GM12875 (cell line): ENCODE measurements at regions not wholly inside any gene's neighbourhood (a gene's known extent, or its start where the extent isn't known, plus 50 kb on each side); places are given as distances from the start of the nearest gene placed in this dataset.

ENCODE experiments used
- H3K4me3 ChIP-seq: one replicate; pipeline ENCODE4 v1.5.1; 2011; ENCODE audit warnings: low read depth, low read length, control low read depth
- TF ChIP-seq, protein P1 (sequence below): IDR thresholded peaks from 2 replicates; pipeline ENCODE4 v1.5.1; 2011; ENCODE audit warnings: low read depth, mild to moderate bottlenecking, control low read depth, inconsistent platforms, low read length, moderate library complexity, borderline replicate concordance; ENCODE audit not compliant: insufficient read depth

DNA sequence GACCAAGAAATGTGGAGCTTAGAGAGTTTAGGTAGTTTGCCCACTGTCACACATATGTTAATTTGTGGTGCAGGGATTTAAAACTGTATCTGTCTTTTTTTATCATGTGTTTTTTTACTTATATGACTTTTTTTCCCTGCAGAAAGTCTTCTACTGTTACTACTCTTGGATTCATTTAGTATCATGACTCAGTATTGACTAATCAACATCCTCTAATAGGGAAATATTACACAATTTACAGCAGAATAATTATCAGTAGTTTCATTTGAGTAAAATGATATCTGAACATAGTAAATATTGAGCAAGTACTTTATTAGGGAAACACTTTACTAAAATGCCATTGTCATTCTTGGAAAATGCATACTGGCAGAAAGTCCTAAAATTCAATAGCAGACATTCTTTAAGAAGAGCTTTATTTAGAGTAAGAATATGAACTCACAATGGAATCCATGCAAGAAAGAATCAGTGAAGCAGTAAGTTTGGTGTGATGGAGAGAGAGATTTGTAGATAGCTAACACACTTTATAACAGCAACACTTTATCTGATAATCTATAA is 425.9 kb upstream of the SLC8A1 start:
- no peak overlapping the region for H3K4me3 ChIP-seq
- TF ChIP-seq, protein P1, sequence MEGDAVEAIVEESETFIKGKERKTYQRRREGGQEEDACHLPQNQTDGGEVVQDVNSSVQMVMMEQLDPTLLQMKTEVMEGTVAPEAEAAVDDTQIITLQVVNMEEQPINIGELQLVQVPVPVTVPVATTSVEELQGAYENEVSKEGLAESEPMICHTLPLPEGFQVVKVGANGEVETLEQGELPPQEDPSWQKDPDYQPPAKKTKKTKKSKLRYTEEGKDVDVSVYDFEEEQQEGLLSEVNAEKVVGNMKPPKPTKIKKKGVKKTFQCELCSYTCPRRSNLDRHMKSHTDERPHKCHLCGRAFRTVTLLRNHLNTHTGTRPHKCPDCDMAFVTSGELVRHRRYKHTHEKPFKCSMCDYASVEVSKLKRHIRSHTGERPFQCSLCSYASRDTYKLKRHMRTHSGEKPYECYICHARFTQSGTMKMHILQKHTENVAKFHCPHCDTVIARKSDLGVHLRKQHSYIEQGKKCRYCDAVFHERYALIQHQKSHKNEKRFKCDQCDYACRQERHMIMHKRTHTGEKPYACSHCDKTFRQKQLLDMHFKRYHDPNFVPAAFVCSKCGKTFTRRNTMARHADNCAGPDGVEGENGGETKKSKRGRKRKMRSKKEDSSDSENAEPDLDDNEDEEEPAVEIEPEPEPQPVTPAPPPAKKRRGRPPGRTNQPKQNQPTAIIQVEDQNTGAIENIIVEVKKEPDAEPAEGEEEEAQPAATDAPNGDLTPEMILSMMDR, result no peak

DNA sequence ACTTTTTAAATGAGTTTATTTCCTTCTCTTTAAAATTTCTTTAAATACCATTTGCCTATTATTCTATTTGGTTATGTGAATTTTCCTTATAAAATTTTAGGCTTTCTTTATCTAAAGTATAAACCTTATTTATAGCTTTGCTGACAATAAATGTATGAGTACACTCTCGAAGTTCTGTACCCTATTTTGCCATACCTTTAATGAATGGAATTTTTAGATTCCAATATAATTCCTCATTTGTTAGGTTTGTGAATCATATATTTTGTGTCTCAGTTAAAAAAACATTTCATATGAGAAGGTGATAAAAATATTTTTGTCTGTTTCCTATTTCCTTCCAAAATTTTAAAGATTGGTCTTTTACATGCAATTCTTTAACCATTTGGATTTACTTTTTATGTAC is 427.4 kb upstream of the SLC8A1 start:
- no peak overlapping the region for H3K4me3 ChIP-seq

DNA sequence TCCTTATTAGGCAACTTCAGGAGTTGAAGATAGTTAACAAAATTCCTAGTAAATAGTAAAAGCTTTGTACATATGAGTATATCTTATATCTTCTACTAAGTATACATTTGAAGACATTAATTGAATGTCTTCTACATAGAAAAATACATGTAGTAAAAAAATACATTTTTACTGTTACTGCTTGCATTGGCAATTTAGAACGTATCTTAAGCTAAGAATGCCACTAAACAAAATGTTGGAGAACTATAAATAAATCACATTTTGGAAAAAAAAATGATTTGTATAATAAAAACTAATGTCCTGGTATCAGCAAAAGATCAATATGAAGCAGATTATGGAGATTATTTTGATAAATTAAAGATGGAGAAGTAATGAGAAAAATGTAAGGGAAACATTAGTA is 434.2 kb upstream of the SLC8A1 start:
- no peak overlapping the region for H3K4me3 ChIP-seq
- TF ChIP-seq, protein P1, result no peak

More for the DNA sequence above, 427.4 kb upstream of the SLC8A1 start:
- TF ChIP-seq, protein P1, result no peak

DNA sequence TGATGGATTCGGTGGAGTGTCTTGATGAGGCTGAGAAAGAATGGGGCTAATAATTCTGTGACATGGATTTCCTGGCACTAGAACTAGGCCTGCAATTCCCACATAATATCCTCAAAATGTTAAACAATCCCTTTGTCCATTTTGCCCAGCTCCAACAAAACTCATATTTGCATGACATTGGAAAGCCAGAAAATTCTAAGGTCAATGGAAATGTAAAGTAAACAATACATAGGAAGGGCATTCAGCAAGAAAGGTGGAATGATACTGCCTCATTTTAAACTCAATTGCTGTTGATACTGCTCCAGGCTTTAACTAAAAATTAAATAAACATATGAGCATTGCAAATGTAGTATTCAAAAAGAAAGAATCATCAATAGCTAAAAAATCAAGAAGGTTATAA is 434.8 kb upstream of the SLC8A1 start:
- no peak overlapping the region for H3K4me3 ChIP-seq
- TF ChIP-seq, protein P1, result no peak

DNA sequence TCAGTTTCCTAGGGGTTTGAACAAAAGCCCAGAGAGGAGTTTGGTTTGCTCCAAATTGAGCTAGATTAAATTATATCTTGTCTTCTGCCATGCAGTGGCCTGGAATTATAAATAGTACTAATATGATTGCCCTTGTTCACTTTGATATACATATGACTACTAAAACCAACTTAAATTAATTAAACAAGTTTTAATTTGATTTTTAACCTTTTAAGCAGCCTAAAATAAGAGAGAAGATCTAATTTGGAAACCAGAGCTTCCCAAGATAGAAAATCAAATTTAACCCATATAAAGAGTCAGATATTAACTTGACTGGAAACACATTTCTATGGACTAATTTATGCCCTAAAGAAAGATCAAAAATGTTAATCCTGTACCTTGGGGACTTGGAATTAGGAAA is 444.5 kb upstream of the SLC8A1 start:
- TF ChIP-seq, protein P1, result no peak
- H3K4me3 ChIP-seq, result no peak overlapping the region

DNA sequence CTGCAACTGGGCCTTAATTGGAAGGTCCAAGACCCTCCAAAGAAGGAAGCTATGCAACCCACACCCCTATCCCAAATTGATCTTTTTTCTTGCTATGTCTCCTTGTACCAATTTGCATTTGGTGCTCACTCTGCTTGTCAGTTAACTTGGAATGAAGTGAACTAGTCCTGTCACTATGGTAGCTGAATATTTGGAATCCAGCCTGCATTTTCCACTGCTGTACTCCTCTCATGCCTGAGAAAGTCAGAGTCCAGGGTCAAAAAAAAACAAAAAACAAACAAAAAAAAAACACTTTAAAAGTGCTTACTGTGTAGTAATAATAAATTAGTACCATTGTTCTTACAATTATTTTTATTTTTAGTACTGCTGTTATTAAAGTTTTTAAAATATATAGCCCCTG is 462.8 kb upstream of the SLC8A1 start:
- TF ChIP-seq, protein P1, result no peak
- H3K4me3 ChIP-seq, result no peak overlapping the region

DNA sequence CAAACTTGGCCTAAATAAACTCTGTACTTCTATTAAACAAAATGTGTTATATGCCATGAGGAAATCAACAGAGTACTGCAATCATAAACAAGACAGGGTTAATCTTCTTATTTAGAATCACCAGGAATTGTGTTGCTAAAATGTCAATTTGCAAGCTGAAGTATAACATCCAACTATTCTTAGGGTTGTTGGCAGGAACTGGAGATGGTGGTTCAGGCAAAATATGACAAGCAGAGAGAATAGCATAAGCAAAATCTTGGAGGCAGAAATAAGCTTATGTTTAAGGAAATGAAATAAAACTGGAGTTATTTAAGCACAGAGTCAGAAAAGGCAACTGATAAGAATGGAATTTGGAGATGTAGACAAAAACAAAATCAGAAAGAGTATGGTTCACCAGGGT is 463.8 kb upstream of the SLC8A1 start:
- TF ChIP-seq, protein P1, result no peak
- H3K4me3 ChIP-seq, result no peak overlapping the region
